GM19035 (cell line): ENCODE measurements at regions not wholly inside any gene's neighbourhood (a gene's known extent, or its start where the extent isn't known, plus 50 kb on each side); places are given as distances from the start of the nearest gene placed in this dataset.

Source experiments
- ATAC-seq: cut with Tn5 transposase; IDR thresholded peaks from one replicate; pipeline ENCODE4 v1.9.1; 2021; ENCODE audit not compliant: unreplicated experiment

- no peak for ATAC-seq
Measured at GRCh38 chr13:27014406-27015359, 156.9 kb downstream of the USP12 start.

GRCh38 chr13:27012482-27013197, 159.0 kb downstream of the USP12 start:
- ATAC-seq: no peak

DNA sequence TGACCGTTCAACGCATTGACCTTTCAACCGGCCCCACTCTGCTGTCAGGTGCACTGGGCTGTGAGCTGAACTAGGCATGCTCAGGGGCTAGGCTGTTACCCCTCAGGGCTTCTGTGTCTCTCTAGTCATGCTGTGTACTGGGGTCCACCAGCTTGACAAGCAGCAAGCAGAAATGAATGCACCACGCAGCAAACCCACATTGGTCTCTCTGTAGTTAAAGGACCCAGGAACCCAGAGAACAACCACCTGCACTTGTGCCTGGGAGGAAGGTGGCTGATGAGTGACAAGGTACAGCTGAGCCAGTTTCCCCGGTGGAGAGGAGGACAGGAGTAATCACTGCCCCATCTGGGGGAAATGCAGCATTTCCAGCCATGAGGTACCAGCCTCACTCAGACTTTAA, 159.9 kb downstream of the USP12 start:
- no peak for ATAC-seq

DNA sequence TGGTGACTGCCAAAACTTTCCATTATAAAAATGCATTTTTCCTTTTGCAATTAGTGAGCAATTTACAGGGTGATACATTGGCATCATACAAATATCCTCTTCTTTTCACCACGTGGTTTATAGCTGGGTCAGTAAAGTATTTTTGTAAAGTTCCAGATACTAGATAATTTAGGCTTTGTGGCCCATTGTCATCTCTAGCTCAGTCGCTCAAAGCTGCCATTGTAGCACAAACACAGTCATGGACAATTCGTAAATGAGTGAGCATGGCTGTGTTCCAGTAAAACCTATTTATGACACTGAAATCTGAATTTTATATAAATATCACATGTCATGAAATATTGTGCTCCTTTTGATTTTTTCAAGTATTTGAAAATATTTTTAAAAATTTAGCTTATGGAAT, 162.9 kb downstream of the USP12 start:
- ATAC-seq: no peak

DNA sequence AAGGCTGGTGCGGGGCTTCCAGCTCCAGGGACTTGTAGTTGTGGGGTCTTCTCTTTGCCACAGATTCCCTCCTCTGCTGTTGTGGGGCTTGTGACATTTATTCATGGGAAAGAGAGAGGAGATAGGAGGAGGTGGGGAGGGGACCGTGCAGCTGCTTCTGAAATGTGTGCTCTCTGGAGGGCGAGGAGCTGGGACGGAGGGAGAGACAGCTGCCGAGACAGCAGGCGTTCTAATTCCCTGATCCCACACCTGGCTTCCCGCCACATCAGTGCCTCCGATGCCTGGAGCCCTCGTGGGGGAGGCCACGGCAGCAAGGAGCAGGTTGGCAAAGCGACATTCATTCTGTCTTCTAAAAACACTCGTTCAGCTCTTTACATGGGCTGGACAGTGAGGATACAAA, 164.4 kb downstream of the USP12 start:
- ATAC-seq: no peak

GRCh38 chr13:27006519-27007161, 165.0 kb downstream of the USP12 start:
- ATAC-seq: no peak

GRCh38 chr13:27005976-27006518, 165.6 kb downstream of the USP12 start:
- no peak for ATAC-seq

DNA sequence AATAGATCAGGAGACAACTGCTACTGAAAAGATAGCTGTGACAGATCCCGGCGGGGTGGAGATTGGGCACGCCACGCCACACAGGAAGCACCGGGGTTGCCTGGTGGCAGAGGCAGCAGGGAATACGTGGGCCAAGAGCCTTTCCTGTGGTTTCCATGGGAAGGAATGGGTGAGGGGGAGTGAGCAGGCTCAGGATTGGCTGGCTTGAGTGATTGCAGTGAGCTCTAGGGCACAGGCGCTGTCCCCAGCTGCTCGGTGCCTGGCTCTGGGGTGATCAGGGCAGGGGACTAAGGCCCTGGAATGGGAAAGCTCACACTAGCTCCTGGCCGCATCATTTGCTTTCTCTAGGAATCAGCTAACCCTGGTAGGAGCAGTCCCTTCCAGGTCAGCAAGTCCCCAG, 166.1 kb downstream of the USP12 start:
- no peak for ATAC-seq

DNA sequence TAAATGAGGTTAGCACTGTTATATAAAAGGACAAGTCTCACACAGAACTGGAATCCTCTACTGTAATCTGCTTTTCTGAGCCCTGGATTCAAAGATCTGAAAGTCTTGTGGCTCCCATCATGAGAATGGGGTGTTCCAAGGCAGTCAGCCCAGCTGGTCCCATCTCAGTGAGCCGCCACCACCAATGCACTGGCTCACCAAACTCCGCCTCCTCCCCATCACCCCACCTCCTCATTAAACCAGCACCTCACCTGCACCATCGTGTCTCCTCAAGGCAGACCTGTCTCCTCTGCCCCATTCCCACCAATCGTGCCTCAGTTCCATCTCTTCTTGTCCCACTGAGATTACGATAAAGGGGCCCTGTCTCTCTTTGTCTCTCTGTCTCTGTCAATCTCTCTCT, 166.7 kb downstream of the USP12 start:
- ATAC-seq: no peak

GRCh38 chr13:27004326-27004725, 167.3 kb downstream of the USP12 start:
- ATAC-seq: no peak

- no peak for ATAC-seq
Measured at GRCh38 chr13:27001705-27002104, 169.9 kb downstream of the USP12 start.

- no peak for ATAC-seq
Measured at GRCh38 chr13:27000686-27001085, 170.9 kb downstream of the USP12 start.

DNA sequence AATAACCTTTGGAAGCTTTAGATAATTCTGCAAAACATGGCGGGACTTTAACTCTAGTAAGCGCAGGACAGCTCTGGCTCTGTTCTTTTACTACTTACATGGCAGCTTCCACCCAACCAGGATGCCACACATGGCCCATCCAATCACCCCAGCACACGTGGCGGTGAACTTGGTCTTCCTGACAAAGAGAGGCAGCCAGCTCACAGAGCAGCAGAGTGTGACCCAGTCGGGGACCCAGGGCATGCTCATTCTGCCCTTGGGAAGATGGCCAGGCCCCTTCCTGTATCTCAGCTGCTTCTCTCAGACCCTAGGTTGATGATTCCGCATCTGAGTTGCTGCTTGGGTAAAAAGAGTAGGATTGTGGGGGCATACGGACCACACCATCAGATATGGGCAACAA, 172.1 kb downstream of the USP12 start:
- ATAC-seq: no peak

- ATAC-seq: no peak
Measured at GRCh38 chr13:26998292-26998691, 173.3 kb downstream of the USP12 start.

DNA sequence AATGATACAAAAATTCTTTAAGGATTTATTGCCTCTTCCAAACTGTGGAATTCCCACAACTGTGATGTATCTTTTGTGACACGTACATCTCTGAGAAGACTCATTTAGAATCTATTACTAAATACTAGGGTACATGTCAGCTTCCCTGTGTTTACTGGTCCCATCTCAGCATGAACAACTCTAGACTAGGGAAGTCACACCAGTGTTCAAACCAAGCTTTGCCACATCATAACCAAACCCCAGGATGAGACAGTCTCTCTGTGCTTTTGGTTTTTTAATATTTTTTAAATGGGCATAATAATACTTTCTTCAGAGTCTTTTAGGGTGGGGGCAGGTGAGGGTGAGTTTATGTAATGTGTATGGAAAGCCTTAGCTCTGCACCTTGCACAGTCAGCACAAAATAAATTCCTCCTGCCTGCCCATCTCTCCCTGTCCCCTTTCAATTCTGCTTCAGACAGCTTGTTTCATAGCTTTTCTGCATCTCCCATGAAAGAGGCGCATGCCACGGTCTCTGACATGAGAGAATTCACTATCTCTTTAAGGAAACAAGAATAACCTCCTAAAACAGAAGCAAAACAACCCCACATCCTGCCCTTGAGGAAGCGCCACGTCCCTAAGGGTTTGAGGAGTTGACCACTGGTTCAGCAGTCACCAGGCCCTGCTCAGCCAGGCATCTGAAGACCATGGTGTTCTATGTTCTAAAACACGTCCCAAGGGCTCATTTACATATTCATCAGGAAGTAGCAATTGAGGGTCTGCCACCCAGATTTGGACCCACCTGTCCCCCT, 174.5 kb downstream of the USP12 start:
- ATAC-seq: peak; percentile 91

DNA sequence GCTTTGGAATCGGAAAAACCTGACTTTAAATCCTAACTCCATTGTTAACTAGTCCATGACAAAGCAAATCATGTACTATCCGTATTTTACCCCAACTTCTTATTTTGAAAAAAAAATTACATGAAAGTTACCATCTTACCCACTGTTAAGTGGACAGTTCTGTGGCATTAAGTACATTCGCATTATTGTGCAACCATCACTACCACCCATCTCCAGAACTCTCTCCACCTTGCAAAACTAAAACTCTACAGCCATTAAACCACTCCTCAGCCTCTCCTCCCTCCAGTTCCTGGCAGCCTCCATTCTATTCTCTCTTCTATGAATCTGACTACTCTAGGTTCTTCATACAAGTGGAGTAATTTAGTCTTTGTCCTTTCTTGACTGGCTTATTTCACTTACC, 176.5 kb downstream of the USP12 start:
- ATAC-seq: no peak

DNA sequence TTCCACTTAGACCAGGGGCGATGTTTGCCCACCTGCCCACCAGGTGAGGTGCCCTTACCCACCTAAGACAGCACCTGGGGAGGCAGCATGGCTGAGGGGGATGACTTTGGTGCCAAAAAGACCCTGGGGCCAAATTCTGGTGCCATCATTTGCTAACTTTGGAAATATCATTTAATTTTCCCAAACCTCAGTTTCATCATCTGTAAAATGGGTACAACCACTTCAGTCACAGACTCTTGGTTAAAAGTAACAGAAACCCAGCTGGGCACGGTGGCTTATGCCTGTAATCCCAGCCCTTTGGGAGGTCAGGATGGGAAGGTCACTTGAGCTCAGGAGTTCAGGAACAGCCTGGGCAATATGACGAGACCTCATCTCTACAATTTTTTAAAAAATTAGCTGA, 177.8 kb downstream of the USP12 start:
- ATAC-seq: no peak

DNA sequence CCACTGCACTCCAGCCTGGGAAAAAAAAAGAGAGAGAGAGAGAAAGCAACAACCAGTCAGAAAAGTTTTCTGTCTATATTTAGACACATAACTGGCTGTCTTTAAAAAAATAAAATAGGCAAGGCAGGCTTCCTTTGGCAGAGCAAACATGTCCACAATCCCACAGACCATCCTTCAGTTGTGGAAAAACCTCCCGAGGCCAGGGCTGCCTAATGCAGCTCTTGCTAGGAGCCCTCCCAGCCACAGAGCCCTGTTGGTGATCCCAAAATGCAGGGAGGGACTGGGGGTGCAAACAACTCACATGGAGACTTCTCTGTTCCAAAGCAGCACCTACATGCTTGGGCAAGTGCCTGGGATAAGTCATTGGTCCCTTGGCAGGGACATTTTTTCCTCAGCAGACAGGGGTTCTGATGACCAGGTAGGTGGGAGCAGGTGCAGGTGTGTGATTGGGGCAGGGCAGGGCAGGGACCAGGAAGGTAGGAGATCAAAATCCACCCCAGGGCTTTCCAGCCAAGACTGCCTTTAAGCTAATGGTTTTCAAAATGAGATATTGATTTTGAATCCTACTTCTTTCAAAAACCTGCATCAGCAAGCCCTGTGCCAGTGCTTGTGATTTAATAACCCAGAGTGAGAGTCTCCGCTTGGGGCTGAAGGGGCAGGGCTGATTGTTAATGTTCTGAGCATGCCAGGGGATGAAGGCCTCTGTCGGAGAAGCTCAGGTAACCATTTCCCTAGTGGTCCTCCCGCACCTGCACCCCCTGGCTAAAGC, 178.5 kb downstream of the USP12 start:
- ATAC-seq: no peak

DNA sequence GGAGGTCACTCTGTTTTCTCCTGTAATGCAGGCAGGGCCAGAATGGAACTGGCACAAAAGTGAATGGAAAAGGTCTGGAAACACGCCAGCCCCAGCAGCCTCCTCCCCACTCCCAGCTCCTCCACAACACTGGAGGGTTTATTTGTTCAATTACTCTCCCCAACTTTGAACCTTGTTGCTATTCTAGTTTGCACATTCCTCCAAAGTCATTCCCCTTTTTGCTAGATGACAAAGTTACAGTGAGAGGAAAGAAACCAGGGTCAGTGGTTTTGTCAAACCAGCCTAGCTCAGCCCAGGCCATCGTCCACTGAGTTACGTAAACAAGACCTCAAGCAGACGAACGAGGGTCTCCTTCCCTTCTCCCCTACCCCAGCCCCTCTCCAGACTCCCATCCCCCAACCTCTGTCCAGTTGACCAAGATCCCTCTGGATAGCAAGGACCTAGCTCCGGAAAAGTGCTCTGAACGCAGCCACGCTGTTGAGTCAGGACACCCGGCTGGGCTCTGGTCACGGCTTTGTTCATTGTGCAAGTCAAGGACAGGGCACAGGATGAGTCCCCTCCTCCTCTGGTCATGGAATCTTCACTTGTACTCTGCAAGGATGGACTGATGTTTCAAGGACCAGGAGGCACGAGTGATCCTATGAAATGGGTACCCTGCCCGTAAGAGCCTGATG, 180.0 kb downstream of the USP12 start:
- no peak for ATAC-seq
